ENCODE measurements at regions not wholly inside any gene's neighbourhood (a gene's known extent, or its start where the extent isn't known, plus 50 kb on each side); places are given as distances from the start of the nearest gene placed in this dataset.

GRCh38 chr16:86120201-86121192 lies 221.5 kb downstream of the IRF8 start:
- no peak overlapping the region for H3K27ac ChIP-seq (ENCODE audit: low read depth in 1 of 3, low read length in 2 of 3)
- H3K4me3 ChIP-seq (ENCODE audit: low read depth in 1 of 3, low read length in 3 of 3): no peak overlapping the region
- peaks cover 0 to 46% (median 0%) of the 10 kb centered on the region in 3 donors for H3K4me1 ChIP-seq (ENCODE audit: control insufficient read depth in 3 of 3, insufficient read depth in 2 of 3, low read depth in 1 of 3, low read length in 2 of 3)
- no peaks in the 10 kb centered on the region for H3K27me3 ChIP-seq (ENCODE audit: control insufficient read depth in 3 of 3, insufficient read depth in 3 of 3, low read length in 3 of 3)
- DNase-seq: peak in 1 of 2 donors; percentile 48
- H3K36me3 ChIP-seq (ENCODE audit: control insufficient read depth in 3 of 3, insufficient read depth in 2 of 3, low read depth in 1 of 3, low read length in 3 of 3): no peaks in the 10 kb centered on the region
- H3K9me3 ChIP-seq (ENCODE audit: control insufficient read depth in 2 of 2, insufficient read depth in 1 of 2, low read depth in 1 of 2, low read length in 1 of 2): no peaks in the 10 kb centered on the region
- FAIRE-seq: no peak
- 36 to 51% (median 42%) methylated on average over 8 of the region's 8 CpGs for WGBS, 3 donors

GRCh38 chr16:86121374-86122010 lies 222.5 kb downstream of the IRF8 start:
- peaks cover 0 to 46% (median 0%) of the 10 kb centered on the region in 3 donors for H3K4me1 ChIP-seq (ENCODE audit: control insufficient read depth in 3 of 3, insufficient read depth in 2 of 3, low read depth in 1 of 3, low read length in 2 of 3)
- no peak overlapping the region for H3K27ac ChIP-seq (ENCODE audit: low read depth in 1 of 3, low read length in 2 of 3)
- H3K4me3 ChIP-seq (ENCODE audit: low read depth in 1 of 3, low read length in 3 of 3): no peak overlapping the region
- no peak for DNase-seq
- FAIRE-seq: no peak
- WGBS, 3 donors: 37 to 50% (median 41%) methylated on average over 3 of the region's 3 CpGs
- H3K36me3 ChIP-seq (ENCODE audit: control insufficient read depth in 3 of 3, insufficient read depth in 2 of 3, low read depth in 1 of 3, low read length in 3 of 3): no peaks in the 10 kb centered on the region
- no peaks in the 10 kb centered on the region for H3K9me3 ChIP-seq (ENCODE audit: control insufficient read depth in 2 of 2, insufficient read depth in 1 of 2, low read depth in 1 of 2, low read length in 1 of 2)
- no peaks in the 10 kb centered on the region for H3K27me3 ChIP-seq (ENCODE audit: control insufficient read depth in 3 of 3, insufficient read depth in 3 of 3, low read length in 3 of 3)

DNA sequence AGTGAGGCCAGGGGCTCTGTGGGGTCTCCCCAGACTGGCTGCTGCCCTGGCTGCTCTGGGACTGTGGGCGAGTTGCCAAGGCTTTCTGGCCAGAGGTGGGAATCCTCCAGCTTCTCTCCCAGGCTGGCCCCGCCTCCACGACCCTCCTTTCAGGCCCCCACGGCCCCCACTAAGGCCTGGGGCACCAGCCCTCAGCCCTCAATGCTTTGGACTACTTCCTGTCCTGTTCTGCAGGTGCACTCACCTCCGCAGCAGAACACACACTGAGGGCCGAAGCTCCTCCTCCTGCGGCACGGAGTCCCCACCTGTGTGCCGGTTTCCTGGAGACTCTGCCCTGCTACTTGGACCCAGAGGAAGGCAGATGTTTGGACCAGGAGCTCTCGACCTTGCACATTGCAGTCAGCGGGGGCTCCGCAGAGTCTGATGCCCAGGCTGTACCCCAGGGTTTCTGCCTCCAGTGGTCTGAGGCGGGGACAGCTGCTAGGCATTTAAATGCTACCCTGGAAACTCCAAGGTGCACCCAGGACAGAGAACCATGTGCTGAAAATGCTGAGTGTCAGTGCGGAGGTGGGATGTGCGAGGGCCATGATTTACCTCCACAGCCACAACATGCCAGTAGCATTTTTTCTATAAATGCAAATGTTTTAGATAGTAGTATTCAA lies 223.8 kb downstream of the IRF8 start:
- no peak for FAIRE-seq
- Histone ChIP-seq H3K27ac (ENCODE audit: low read depth in 1 of 3, low read length in 2 of 3) (no peak overlapping the region), H3K27me3 (ENCODE audit: control insufficient read depth in 3 of 3, insufficient read depth in 3 of 3, low read length in 3 of 3) (no peaks in the 10 kb centered on the region), H3K36me3 (ENCODE audit: control insufficient read depth in 3 of 3, insufficient read depth in 2 of 3, low read depth in 1 of 3, low read length in 3 of 3) (no peaks in the 10 kb centered on the region), H3K9me3 (ENCODE audit: control insufficient read depth in 2 of 2, insufficient read depth in 1 of 2, low read depth in 1 of 2, low read length in 1 of 2) (no peaks in the 10 kb centered on the region), H3K4me3 (ENCODE audit: low read depth in 1 of 3, low read length in 3 of 3) (no peak overlapping the region), H3K4me1 (ENCODE audit: control insufficient read depth in 3 of 3, insufficient read depth in 2 of 3, low read depth in 1 of 3, low read length in 2 of 3) (peaks cover 0 to 41% (median 0%) of the 10 kb centered on the region in 3 donors)
- DNase-seq: peak; percentile 30 to 66
- WGBS, 3 donors: 16 to 56% (median 32%) methylated on average over 15 of the region's 15 CpGs

DNA sequence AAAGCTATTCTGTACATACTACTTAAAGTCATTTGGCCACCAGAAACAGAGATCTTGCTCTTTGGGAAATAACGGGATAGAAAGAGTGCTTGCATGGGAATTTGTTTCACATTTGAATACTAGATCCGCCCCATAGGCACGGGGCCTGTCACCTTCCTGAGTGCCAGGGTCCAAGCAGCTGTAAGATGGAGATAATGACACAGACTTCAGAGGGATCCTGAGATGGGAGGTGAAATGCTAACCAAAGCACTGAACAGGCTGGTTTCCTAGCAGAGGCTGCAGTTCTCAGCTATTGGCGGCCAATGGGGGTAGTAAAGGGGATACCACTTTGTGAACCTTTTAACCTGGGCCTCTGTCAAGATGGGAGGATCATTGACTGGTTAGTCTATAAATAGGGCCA lies 225.4 kb downstream of the IRF8 start:
- H3K27me3 ChIP-seq (ENCODE audit: control insufficient read depth in 3 of 3, insufficient read depth in 3 of 3, low read length in 3 of 3): no peaks in the 10 kb centered on the region
- DNase-seq: peak in 1 of 2 donors; percentile 42
- H3K4me1 ChIP-seq (ENCODE audit: control insufficient read depth in 3 of 3, insufficient read depth in 2 of 3, low read depth in 1 of 3, low read length in 2 of 3): peaks cover 0 to 30% (median 0%) of the 10 kb centered on the region in 3 donors
- H3K27ac ChIP-seq (ENCODE audit: low read depth in 1 of 3, low read length in 2 of 3): no peak overlapping the region
- no peaks in the 10 kb centered on the region for H3K9me3 ChIP-seq (ENCODE audit: control insufficient read depth in 2 of 2, insufficient read depth in 1 of 2, low read depth in 1 of 2, low read length in 1 of 2)
- no peak overlapping the region for H3K4me3 ChIP-seq (ENCODE audit: low read depth in 1 of 3, low read length in 3 of 3)
- 11 to 53% (median 27%) methylated on average over 4 of the region's 4 CpGs for WGBS, 3 donors
- FAIRE-seq: no peak
- no peaks in the 10 kb centered on the region for H3K36me3 ChIP-seq (ENCODE audit: control insufficient read depth in 3 of 3, insufficient read depth in 2 of 3, low read depth in 1 of 3, low read length in 3 of 3)

- no peaks in the 10 kb centered on the region for H3K27me3 ChIP-seq (ENCODE audit: control insufficient read depth in 3 of 3, insufficient read depth in 3 of 3, low read length in 3 of 3)
- no peak overlapping the region for H3K4me3 ChIP-seq (ENCODE audit: low read depth in 1 of 3, low read length in 3 of 3)
- 88 to 91% (median 90%) methylated on average over 12 of the region's 12 CpGs for WGBS, 3 donors
- H3K4me1 ChIP-seq (ENCODE audit: control insufficient read depth in 3 of 3, insufficient read depth in 2 of 3, low read depth in 1 of 3, low read length in 2 of 3): peaks cover 0 to 22% (median 0%) of the 10 kb centered on the region in 3 donors
- H3K36me3 ChIP-seq (ENCODE audit: control insufficient read depth in 3 of 3, insufficient read depth in 2 of 3, low read depth in 1 of 3, low read length in 3 of 3): no peaks in the 10 kb centered on the region
- no peaks in the 10 kb centered on the region for H3K9me3 ChIP-seq (ENCODE audit: control insufficient read depth in 2 of 2, insufficient read depth in 1 of 2, low read depth in 1 of 2, low read length in 1 of 2)
- DNase-seq (no peak), FAIRE-seq (no peak)
- H3K27ac ChIP-seq (ENCODE audit: low read depth in 1 of 3, low read length in 2 of 3): no peak overlapping the region
Measured at GRCh38 chr16:86126891-86127290, 227.9 kb downstream of the IRF8 start.

DNA sequence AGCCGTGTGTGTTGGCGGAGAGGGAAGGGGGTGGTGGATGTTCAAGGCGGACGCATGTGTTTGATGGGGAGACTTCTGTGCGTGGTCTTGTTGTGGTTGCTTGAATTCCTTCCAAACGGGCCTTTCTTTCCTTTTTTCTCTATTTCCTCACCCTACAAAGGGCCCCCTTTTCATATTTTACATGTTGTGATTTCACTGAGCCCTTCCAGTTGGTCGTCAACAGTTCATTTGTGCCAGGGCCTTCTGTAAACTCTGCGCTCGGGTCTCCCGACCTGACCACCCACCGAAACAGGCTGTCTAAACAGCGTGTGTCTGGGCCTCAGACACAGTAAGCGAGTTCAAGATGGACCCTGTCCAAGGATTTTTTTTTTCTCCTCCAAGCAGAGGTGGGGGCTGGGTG lies 228.4 kb downstream of the IRF8 start:
- WGBS, 3 donors: 79 to 90% (median 80%) methylated on average over 13 of the region's 13 CpGs
- Histone ChIP-seq H3K27me3 (ENCODE audit: control insufficient read depth in 3 of 3, insufficient read depth in 3 of 3, low read length in 3 of 3) (no peaks in the 10 kb centered on the region), H3K9me3 (ENCODE audit: control insufficient read depth in 2 of 2, insufficient read depth in 1 of 2, low read depth in 1 of 2, low read length in 1 of 2) (no peaks in the 10 kb centered on the region), H3K36me3 (ENCODE audit: control insufficient read depth in 3 of 3, insufficient read depth in 2 of 3, low read depth in 1 of 3, low read length in 3 of 3) (no peaks in the 10 kb centered on the region), H3K4me3 (ENCODE audit: low read depth in 1 of 3, low read length in 3 of 3) (no peak overlapping the region), H3K4me1 (ENCODE audit: control insufficient read depth in 3 of 3, insufficient read depth in 2 of 3, low read depth in 1 of 3, low read length in 2 of 3) (peaks cover 0 to 18% (median 0%) of the 10 kb centered on the region in 3 donors), H3K27ac (ENCODE audit: low read depth in 1 of 3, low read length in 2 of 3) (no peak overlapping the region)
- no peak for FAIRE-seq
- DNase-seq: no peak

DNA sequence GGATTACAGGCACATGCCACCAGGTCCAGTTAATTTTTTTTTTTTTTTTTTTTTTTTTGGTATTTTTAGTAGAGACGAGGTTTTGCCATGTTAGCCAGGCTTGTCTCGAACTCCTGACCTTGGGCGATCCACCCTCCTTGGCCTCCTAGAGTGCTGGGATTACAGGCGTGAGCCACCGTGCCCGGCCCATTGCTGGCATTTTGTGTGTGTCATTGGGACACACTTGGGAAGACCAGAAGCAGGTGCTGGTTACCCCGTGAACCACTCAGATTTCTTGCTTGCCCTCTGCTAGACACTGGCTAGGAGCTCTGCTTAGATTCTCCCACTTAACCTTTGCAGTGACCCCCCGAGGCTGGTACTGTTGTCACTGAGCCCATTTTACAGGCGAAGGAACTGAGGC lies 229.3 kb downstream of the IRF8 start:
- no peaks in the 10 kb centered on the region for H3K9me3 ChIP-seq (ENCODE audit: control insufficient read depth in 2 of 2, insufficient read depth in 1 of 2, low read depth in 1 of 2, low read length in 1 of 2)
- no peak overlapping the region for H3K27ac ChIP-seq (ENCODE audit: low read depth in 1 of 3, low read length in 2 of 3)
- no peaks in the 10 kb centered on the region for H3K36me3 ChIP-seq (ENCODE audit: control insufficient read depth in 3 of 3, insufficient read depth in 2 of 3, low read depth in 1 of 3, low read length in 3 of 3)
- WGBS, 3 donors: 82 to 91% (median 86%) methylated on average over 9 of the region's 9 CpGs
- no peak for FAIRE-seq
- H3K27me3 ChIP-seq (ENCODE audit: control insufficient read depth in 3 of 3, insufficient read depth in 3 of 3, low read length in 3 of 3): no peaks in the 10 kb centered on the region
- no peak overlapping the region for H3K4me3 ChIP-seq (ENCODE audit: low read depth in 1 of 3, low read length in 3 of 3)
- DNase-seq: no peak
- H3K4me1 ChIP-seq (ENCODE audit: control insufficient read depth in 3 of 3, insufficient read depth in 2 of 3, low read depth in 1 of 3, low read length in 2 of 3): peaks cover 0 to 11% (median 0%) of the 10 kb centered on the region in 3 donors

GRCh38 chr16:86129541-86129940 lies 230.6 kb downstream of the IRF8 start:
- FAIRE-seq (no peak), DNase-seq (no peak)

More at GRCh38 chr16:86129541-86129940, 230.6 kb downstream of the IRF8 start:
- Histone ChIP-seq H3K4me1 (ENCODE audit: control insufficient read depth in 3 of 3, insufficient read depth in 2 of 3, low read depth in 1 of 3, low read length in 2 of 3) (peaks cover 0 to 3% (median 0%) of the 10 kb centered on the region in 3 donors), H3K9me3 (ENCODE audit: control insufficient read depth in 2 of 2, insufficient read depth in 1 of 2, low read depth in 1 of 2, low read length in 1 of 2) (no peaks in the 10 kb centered on the region), H3K36me3 (ENCODE audit: control insufficient read depth in 3 of 3, insufficient read depth in 2 of 3, low read depth in 1 of 3, low read length in 3 of 3) (no peaks in the 10 kb centered on the region), H3K27ac (ENCODE audit: low read depth in 1 of 3, low read length in 2 of 3) (no peak overlapping the region), H3K27me3 (ENCODE audit: control insufficient read depth in 3 of 3, insufficient read depth in 3 of 3, low read length in 3 of 3) (no peaks in the 10 kb centered on the region), H3K4me3 (ENCODE audit: low read depth in 1 of 3, low read length in 3 of 3) (no peak overlapping the region)
- WGBS, 3 donors: 39 to 44% (median 42%) methylated on average over 3 of the region's 3 CpGs
